ENCODE measurements at regions not wholly inside any gene's neighbourhood (a gene's known extent, or its start where the extent isn't known, plus 50 kb on each side); places are given as distances from the start of the nearest gene placed in this dataset.

DNA sequence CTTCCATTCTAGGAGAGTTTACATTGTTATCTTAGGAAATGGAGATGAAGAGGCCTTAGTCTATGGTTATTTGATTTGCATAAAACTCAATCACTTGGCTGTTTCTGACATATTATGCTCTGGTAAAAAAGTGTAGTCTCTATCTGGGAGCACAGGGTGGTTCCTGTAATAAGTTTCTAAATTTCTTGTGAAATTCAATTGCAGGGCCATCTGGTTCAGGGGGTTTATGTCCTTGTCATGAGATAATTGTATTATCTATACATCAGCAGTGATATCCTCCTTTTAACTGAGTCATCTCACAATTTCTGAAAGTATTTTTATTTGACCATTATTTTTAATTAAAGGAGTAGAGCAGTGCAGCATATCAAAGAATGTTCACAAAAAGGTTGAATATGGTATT is 203.3 kb downstream of the MFSD1 start:
- H3K79me2 ChIP-seq (ENCODE audit: control insufficient read depth, insufficient read depth, low read length) = no peaks in the 10 kb centered on the region
- no peak overlapping the region for H2AFZ ChIP-seq (ENCODE audit: control insufficient read depth, low read length)
- FAIRE-seq (no peak), DNase-seq (ENCODE audit: low read depth, low spot score) (no peak)
- H3K9me1 ChIP-seq (ENCODE audit: control insufficient read depth, extremely low read depth, insufficient read depth, low read length) = no peaks in the 10 kb centered on the region
- H3K27ac ChIP-seq (ENCODE audit: control insufficient read depth, insufficient read depth, low read length) = no peak overlapping the region
- no peaks in the 10 kb centered on the region for H3K4me1 ChIP-seq (ENCODE audit: control insufficient read depth, extremely low read depth, insufficient read depth, low read length)
- H3K4me2 ChIP-seq (ENCODE audit: control insufficient read depth, extremely low read depth, insufficient read depth, low read depth, low read length) = no peak overlapping the region
- H3K9me3 ChIP-seq (ENCODE audit: control insufficient read depth, low read depth, low read length) = no peaks in the 10 kb centered on the region
- H3K27me3 ChIP-seq (ENCODE audit: control insufficient read depth, extremely low read depth, insufficient read depth, low read length) = no peaks in the 10 kb centered on the region
- dilution Hi-C loops (cut with MboI; ENCODE audit: extremely low pct_ligation_motif_present, low sequenced_read_pairs) = no loop called here
- no peaks in the 10 kb centered on the region for H3K36me3 ChIP-seq (ENCODE audit: control insufficient read depth in 2 of 2, extremely low read depth in 1 of 2, insufficient read depth in 2 of 2, low read length in 2 of 2)
- H3K9ac ChIP-seq (ENCODE audit: control insufficient read depth, extremely low read depth, insufficient read depth, low read length) = no peak overlapping the region
- no peak overlapping the region for H3K4me3 ChIP-seq (ENCODE audit: control insufficient read depth in 2 of 3, extremely low read depth in 1 of 3, insufficient read depth in 2 of 3, low read depth in 1 of 3, low read length in 3 of 3)
- TF ChIP-seq, protein P1, sequence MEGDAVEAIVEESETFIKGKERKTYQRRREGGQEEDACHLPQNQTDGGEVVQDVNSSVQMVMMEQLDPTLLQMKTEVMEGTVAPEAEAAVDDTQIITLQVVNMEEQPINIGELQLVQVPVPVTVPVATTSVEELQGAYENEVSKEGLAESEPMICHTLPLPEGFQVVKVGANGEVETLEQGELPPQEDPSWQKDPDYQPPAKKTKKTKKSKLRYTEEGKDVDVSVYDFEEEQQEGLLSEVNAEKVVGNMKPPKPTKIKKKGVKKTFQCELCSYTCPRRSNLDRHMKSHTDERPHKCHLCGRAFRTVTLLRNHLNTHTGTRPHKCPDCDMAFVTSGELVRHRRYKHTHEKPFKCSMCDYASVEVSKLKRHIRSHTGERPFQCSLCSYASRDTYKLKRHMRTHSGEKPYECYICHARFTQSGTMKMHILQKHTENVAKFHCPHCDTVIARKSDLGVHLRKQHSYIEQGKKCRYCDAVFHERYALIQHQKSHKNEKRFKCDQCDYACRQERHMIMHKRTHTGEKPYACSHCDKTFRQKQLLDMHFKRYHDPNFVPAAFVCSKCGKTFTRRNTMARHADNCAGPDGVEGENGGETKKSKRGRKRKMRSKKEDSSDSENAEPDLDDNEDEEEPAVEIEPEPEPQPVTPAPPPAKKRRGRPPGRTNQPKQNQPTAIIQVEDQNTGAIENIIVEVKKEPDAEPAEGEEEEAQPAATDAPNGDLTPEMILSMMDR (optimal IDR thresholded peaks at IDR 0.05 in 1 of 3, IDR thresholded peaks at IDR 0.05 in 1 of 3, conservative IDR thresholded peaks at IDR 0.05 in 1 of 3; ENCODE audit: extremely low read depth in 1 of 3, insufficient read depth in 2 of 3, low read length in 3 of 3) = no peak
- no peak for TF ChIP-seq EZH2 (IDR thresholded peaks at IDR 0.05; ENCODE audit: low read length)
- H4K20me1 ChIP-seq (ENCODE audit: control insufficient read depth, extremely low read depth, insufficient read depth, low read length) = no peaks in the 10 kb centered on the region

DNA sequence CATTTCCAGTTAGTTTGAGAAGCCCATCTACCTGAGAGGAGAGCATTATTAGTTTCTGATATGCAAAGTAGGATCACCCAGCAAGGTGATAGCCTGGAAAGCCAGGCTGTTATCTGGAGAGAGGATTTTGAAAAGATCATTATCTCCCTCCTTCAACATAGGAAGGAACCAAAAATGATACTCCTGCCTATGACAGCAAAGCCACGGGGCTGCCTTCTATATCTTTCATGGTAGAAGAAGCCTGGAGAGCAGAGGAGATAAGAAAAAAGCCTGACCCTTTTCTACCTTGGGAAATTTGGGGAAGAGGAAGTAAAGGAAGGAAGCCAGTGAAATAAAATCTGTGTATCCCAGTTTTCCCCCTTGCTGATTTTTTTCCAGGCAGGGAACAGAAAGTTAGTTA is 205.5 kb downstream of the MFSD1 start:
- Histone ChIP-seq H3K27ac (ENCODE audit: control insufficient read depth, insufficient read depth, low read length) (no peak overlapping the region), H3K4me1 (ENCODE audit: control insufficient read depth, extremely low read depth, insufficient read depth, low read length) (no peaks in the 10 kb centered on the region), H3K36me3 (ENCODE audit: control insufficient read depth in 2 of 2, extremely low read depth in 1 of 2, insufficient read depth in 2 of 2, low read length in 2 of 2) (no peaks in the 10 kb centered on the region), H3K9me3 (ENCODE audit: control insufficient read depth, low read depth, low read length) (no peaks in the 10 kb centered on the region), H3K4me3 (ENCODE audit: control insufficient read depth in 2 of 3, extremely low read depth in 1 of 3, insufficient read depth in 2 of 3, low read depth in 1 of 3, low read length in 3 of 3) (no peak overlapping the region), H3K9me1 (ENCODE audit: control insufficient read depth, extremely low read depth, insufficient read depth, low read length) (no peaks in the 10 kb centered on the region), H3K4me2 (ENCODE audit: control insufficient read depth, extremely low read depth, insufficient read depth, low read depth, low read length) (no peak overlapping the region), H2AFZ (ENCODE audit: control insufficient read depth, low read length) (no peak overlapping the region), H3K27me3 (ENCODE audit: control insufficient read depth, extremely low read depth, insufficient read depth, low read length) (no peaks in the 10 kb centered on the region), H4K20me1 (ENCODE audit: control insufficient read depth, extremely low read depth, insufficient read depth, low read length) (no peaks in the 10 kb centered on the region), H3K79me2 (ENCODE audit: control insufficient read depth, insufficient read depth, low read length) (no peaks in the 10 kb centered on the region), H3K9ac (ENCODE audit: control insufficient read depth, extremely low read depth, insufficient read depth, low read length) (no peak overlapping the region)
- DNase-seq (ENCODE audit: low read depth, low spot score) (no peak), FAIRE-seq (no peak)
- no peak for TF ChIP-seq EZH2 (IDR thresholded peaks at IDR 0.05; ENCODE audit: low read length)
- TF ChIP-seq, protein P1 (optimal IDR thresholded peaks at IDR 0.05 in 1 of 3, IDR thresholded peaks at IDR 0.05 in 1 of 3, conservative IDR thresholded peaks at IDR 0.05 in 1 of 3; ENCODE audit: extremely low read depth in 1 of 3, insufficient read depth in 2 of 3, low read length in 3 of 3) = no peak
- dilution Hi-C loops (cut with MboI; ENCODE audit: extremely low pct_ligation_motif_present, low sequenced_read_pairs) = no loop called here
